DMS153 treated with DMSO at 0.1 percent for 48 hours (cell line): ENCODE measurements at regions not wholly inside any gene's neighbourhood (a gene's known extent, or its start where the extent isn't known, plus 50 kb on each side); places are given as distances from the start of the nearest gene placed in this dataset.

Experiments
- DNase-seq: peaks from one replicate; lab custom pipeline; 2025; ENCODE audit not compliant: unreplicated experiment; lab: John Stamatoyannopoulos, UW

GRCh38 chr6:167537816-167538215 is 212.9 kb downstream of the TTLL2 start:
- DNase-seq: no peak

DNA sequence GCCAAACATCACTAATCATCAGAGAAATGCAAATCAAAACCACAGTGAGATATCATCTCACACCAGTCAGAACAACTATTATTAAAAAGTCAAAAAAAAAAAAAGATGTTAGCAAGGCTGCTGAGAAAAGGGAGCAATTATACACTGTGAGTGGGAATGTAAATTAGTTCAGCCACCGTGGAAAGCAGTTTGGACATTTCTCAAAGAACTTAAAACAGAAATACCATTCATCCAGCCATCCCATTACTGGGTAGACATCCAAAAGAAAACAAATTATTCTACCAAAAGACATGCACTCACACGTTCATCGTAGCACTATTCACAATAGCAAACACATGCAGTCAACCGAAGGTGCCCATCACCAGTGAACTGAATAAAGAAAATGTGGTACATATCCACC is 213.9 kb downstream of the TTLL2 start:
- DNase-seq: no peak

DNA sequence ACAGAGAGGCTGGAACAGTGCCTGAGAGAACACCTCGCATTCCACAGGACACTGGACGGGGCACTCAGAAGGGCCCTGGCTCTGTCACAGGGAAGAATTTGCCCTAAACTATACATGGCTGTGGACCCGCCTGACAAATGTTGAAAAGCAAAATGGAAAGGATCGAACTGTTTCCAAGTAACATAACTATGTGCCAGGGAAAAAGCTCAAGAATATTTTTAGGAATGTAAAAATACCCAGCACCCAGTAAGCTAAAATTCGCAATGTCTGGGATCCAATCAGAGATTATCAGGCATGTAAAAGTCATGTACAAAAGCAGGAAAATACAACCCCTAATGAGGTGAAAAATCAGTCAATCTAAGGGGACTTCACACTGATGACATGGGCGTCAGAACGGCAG is 215.9 kb downstream of the TTLL2 start:
- no peak for DNase-seq

DNA sequence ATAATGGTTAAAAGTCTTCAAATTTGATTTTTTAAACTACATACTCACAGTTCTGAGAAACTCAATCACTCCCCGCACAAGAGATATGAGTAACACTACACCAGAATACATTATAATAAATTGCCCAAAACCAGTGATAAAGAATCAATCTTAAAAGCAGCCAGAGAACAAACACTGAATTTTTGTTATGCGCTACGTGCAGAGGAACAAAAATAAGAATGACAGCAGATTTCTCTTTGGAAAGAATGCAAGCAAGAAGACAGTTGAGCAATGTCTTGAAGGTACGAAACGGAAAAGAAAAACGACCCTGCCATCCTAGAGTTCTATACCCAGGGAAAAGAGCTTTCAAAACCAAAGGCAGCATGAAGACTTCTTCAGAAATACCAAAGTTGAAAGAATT is 216.7 kb downstream of the TTLL2 start:
- no peak for DNase-seq

DNA sequence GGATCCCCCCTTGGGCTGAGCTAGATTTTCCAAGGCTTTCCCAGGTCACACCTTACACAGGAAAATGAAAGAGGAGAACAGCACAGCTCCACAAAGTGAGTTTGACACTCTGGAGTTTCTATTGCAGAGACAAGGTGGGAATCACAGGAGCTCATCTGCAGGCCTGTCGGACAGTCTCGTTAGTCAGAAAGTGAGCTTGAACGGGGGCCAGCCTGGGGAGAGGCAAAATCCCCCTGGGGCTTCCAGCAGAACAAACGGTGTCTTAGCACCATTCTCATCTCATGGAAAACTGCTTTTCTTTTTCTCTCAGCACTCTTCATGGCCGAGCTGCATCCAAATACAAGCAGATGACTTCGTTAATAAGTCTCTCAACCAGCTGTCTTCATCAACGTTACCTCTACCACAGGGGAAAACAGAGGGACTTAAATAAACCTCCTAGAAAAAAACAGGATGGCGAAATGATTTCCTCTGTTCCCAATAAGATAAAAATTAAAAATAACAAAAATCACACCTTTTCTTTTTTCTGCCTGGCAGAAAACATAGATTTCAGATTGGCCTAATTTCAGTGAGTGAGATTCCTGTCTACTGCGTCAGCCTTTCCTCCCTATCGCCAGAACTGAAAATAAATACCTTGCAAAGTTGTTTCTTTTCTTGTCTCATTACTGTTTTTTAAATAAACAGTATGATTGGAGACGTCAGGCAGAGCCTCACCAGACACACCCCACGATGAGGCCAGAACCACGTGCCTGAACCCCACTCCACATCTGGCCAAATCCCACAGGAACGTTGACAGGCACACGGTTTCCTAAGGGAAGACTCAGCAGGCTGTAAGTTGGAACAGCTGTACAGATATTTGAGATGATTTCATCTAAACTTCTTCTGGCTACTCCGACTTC is 219.0 kb downstream of the TTLL2 start:
- DNase-seq: no peak

GRCh38 chr6:167546611-167547327 is 221.9 kb downstream of the TTLL2 start:
- DNase-seq: no peak

- DNase-seq: no peak
Observed at GRCh38 chr6:167547328-167547692, 222.4 kb downstream of the TTLL2 start.

DNA sequence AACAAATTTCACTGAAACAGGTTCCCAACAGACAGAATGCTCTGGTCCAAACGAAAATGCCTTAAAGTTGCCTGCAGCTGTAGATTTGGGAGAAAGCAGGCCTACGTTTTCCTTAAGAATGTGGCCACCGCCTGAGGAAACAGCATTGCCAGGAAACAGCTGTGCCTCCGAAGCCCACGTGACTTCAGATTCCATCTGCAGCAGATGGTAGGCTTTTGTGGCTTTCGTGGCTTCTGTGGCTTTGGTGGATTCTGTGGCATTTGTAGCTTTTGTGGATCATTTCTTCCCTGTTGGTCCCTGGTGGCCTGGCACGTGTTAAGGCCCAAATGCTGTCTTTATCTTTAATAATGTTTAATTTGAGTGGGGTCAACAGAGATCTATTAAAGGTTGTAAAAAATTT is 222.9 kb downstream of the TTLL2 start:
- no peak for DNase-seq

DNA sequence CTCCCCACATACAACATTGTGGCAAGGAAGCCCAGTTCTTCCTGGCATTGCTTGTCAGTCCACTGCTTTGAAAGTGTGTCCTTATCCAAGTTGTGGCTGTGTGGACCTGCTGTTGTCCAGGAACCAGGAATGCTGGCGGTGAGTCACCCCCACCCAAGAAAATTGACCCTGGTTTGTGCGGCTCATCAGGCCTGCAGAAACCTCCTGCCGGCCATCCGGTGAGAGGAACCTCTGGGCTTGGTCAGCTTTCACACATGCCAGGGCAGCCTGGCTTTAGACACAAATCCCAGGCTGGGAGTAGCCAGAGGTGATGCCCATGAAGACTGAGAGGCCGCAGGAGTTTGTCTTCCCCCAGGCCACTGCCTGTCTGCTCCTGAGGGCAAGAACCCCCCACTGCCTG is 223.6 kb downstream of the TTLL2 start:
- no peak for DNase-seq

DNA sequence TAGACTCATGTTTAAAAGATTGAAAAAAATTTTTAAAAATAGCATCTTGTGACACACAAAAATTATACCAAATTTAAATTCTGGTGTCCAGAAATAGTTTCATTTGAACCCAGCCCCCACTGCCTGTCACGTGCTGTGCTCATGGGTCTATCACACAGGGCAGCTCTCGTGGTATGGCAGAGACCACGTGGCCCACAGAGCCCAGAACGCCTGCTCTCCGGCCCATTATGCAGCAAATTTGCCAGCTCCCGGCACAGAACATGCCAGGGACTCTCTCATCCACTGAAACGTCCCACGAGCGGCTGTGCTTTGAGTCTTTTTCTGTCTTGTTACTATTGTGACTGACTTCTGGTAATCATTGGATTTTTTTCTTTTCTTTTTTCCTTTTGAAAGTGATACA is 224.3 kb downstream of the TTLL2 start:
- no peak for DNase-seq

DNA sequence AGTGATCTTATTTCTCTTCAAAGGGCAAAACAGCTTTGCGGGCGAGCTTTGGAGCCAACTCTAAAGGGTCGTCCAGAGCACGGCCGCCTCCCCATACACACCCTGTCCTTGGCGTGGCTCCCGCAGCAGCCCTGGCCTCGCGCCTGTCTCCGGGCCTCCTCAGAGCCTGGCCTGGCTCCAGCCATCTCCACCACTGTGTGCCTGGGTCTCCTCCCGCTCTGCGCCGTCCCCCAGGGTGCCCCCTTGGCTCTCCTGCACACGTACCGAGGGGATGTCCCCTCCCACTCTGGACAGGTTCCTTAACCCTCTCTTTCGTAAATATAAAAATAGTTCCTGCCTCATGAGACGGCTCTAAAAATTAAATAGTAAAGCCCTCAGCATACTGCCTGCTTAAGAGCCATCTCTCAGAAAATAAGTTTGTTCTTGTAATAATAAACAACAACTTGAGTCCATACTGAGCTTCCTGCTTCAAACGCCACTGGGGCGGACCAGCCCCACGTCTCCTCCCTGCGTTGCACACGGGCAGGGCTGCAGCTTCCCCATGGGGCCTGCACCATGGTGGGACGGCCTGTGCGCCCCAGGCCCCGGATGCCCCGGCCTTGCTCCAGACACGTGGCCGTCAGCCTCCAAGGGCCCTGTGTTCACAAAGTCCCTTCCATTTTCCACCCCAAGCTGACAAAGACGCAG is 226.2 kb downstream of the TTLL2 start:
- no peak for DNase-seq

GRCh38 chr6:167551628-167552257 is 226.9 kb downstream of the TTLL2 start:
- DNase-seq: no peak

DNA sequence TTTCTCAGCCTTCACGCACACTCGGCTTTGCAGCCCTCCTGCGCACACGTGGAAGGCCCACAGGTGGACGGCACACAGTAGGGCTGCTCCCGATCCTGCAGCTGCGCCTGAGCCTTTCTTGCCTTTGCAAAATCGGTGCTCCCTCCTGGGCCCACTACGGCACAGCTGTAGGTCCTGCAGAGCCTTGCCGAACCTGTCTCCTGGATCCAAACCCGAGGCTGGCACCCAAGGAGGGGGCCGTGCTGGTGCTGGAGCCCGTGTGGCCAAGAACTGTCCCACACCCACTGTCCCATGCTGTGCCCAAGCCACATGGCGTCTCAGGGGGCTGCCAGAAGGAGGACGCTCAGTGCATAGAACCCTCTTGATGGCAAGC is 227.4 kb downstream of the TTLL2 start:
- no peak for DNase-seq

- no peak for DNase-seq
Observed at GRCh38 chr6:167552961-167553735, 228.3 kb downstream of the TTLL2 start.

GRCh38 chr6:167553736-167554119 is 228.8 kb downstream of the TTLL2 start:
- no peak for DNase-seq

DNA sequence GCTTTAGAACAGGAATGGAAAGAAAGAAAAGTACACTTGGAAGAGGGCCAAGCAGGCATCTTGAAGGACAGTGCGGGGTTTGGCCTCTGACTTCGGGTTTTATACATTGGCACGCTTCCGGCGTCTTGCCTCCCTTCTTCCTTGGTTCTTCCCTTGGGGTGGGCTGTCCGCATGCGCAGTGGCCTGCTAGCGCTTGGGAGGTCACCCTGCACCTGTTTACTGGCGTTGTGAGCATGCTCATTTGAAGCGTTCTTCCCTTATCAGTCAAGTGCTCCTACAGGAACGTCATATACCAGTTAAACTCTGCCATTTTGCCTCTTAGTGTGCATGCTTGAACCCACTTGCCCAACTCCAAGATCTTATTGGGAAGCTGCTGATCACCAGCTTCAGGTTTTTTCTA is 230.0 kb downstream of the TTLL2 start:
- no peak for DNase-seq

GRCh38 chr6:167555836-167556235 is 230.9 kb downstream of the TTLL2 start:
- DNase-seq: no peak

DNA sequence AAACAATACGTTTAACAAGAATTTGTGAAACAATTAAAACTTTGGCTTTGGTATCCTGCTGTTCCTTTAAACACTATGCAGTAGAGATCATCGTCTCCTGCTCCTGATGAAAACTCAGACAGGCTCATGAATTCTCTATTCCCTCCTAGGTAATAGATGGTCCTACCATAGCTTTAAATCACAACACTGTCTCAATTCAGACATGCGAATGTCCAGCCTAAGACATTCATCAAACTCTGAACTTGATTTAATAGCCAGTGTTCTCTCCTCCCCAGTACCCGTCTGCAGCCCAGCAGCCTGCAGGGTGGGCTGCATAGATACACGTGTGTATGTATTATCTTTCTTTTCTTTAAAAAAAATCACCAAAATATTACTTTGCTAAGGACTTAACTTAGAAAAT is 232.8 kb downstream of the TTLL2 start:
- DNase-seq: no peak

GRCh38 chr6:167558246-167559177 is 233.6 kb downstream of the TTLL2 start:
- DNase-seq: no peak
